ENCODE measurements at regions not wholly inside any gene's neighbourhood (a gene's known extent, or its start where the extent isn't known, plus 50 kb on each side); places are given as distances from the start of the nearest gene placed in this dataset.

- H3K36me3 Mint-ChIP-seq: no peaks in the 10 kb centered on the region
- H3K27me3 Mint-ChIP-seq (ENCODE audit: low read depth): no peaks in the 10 kb centered on the region
- CTCF ChIA-PET: no interaction called here
- ATAC-seq: no peak
- POLR2A ChIA-PET: no interaction called here
- no peak for DNase-seq (ENCODE audit: low spot score)
- no peak overlapping the region for H3K27ac Mint-ChIP-seq
- no peak overlapping the region for H3K4me3 Mint-ChIP-seq
- no peak for TF ChIP-seq TP53 (CRISPR knock-in tag; IDR thresholded peaks at IDR 0.05)
- H3K4me1 Mint-ChIP-seq: no peaks in the 10 kb centered on the region
- peaks cover 12% of the 10 kb centered on the region for H3K9me3 Mint-ChIP-seq
These were observed 239.2 kb upstream of the RMST start for GRCh38 chr12:97223419-97223818.

DNA sequence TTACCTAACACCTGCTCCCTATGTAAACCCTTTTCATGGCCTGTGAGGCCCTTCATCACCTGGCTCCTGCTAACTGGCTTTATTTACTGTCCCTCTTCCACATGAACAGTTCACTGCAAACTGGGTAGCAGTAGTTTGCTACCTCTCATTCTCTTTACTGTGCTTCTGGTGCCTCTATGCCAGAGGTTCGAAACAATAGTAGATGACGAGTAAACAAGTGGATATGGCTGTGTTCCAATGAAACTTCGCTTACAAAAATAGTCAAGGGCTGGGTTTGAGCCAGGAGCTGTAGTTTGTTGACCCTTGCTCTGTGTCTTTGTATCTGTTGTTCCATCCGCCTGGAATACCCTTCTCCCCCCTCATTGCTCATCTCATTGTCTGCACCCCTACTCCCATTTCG lies 233.6 kb upstream of the RMST start:
- H3K4me3 Mint-ChIP-seq: no peak overlapping the region
- TF ChIP-seq ESRRA (CRISPR knock-in tag; IDR thresholded peaks at IDR 0.05; ENCODE audit: borderline replicate concordance) (no peak), SMAD4 (CRISPR knock-in tag; IDR thresholded peaks at IDR 0.05) (no peak), NFATC4 (CRISPR knock-in tag; IDR thresholded peaks at IDR 0.05) (no peak), ZNF317 (CRISPR knock-in tag; IDR thresholded peaks at IDR 0.05; ENCODE audit: borderline replicate concordance, low read depth) (no peak)
- TF ChIP-seq, protein P1, sequence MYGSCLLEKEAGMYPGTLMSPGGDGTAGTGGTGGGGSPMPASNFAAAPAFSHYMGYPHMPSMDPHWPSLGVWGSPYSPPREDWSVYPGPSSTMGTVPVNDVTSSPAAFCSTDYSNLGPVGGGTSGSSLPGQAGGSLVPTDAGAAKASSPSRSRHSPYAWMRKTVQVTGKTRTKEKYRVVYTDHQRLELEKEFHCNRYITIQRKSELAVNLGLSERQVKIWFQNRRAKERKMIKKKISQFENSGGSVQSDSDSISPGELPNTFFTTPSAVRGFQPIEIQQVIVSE (CRISPR knock-in tag; IDR thresholded peaks at IDR 0.05; ENCODE audit: borderline replicate concordance): no peak
- TF ChIP-seq, protein P2, sequence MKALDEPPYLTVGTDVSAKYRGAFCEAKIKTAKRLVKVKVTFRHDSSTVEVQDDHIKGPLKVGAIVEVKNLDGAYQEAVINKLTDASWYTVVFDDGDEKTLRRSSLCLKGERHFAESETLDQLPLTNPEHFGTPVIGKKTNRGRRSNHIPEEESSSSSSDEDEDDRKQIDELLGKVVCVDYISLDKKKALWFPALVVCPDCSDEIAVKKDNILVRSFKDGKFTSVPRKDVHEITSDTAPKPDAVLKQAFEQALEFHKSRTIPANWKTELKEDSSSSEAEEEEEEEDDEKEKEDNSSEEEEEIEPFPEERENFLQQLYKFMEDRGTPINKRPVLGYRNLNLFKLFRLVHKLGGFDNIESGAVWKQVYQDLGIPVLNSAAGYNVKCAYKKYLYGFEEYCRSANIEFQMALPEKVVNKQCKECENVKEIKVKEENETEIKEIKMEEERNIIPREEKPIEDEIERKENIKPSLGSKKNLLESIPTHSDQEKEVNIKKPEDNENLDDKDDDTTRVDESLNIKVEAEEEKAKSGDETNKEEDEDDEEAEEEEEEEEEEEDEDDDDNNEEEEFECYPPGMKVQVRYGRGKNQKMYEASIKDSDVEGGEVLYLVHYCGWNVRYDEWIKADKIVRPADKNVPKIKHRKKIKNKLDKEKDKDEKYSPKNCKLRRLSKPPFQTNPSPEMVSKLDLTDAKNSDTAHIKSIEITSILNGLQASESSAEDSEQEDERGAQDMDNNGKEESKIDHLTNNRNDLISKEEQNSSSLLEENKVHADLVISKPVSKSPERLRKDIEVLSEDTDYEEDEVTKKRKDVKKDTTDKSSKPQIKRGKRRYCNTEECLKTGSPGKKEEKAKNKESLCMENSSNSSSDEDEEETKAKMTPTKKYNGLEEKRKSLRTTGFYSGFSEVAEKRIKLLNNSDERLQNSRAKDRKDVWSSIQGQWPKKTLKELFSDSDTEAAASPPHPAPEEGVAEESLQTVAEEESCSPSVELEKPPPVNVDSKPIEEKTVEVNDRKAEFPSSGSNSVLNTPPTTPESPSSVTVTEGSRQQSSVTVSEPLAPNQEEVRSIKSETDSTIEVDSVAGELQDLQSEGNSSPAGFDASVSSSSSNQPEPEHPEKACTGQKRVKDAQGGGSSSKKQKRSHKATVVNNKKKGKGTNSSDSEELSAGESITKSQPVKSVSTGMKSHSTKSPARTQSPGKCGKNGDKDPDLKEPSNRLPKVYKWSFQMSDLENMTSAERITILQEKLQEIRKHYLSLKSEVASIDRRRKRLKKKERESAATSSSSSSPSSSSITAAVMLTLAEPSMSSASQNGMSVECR (CRISPR knock-in tag; IDR thresholded peaks at IDR 0.05; ENCODE audit: borderline replicate concordance): no peak
- ATAC-seq (no peak), DNase-seq (ENCODE audit: low spot score) (no peak)
- ChIA-PET CTCF (no interaction called here), POLR2A (no interaction called here)
- no peaks in the 10 kb centered on the region for H3K4me1 Mint-ChIP-seq
- H3K9me3 Mint-ChIP-seq: peaks cover 26% of the 10 kb centered on the region
- H3K27me3 Mint-ChIP-seq (ENCODE audit: low read depth): no peaks in the 10 kb centered on the region
- H3K27ac Mint-ChIP-seq: no peak overlapping the region
- peaks cover 4% of the 10 kb centered on the region; the same call in 1 of the 2 replicates for H3K36me3 Mint-ChIP-seq

GRCh38 chr12:97235102-97235501 lies 227.5 kb upstream of the RMST start:
- ChIA-PET POLR2A (no interaction called here), CTCF (interaction anchor here (1.0 kb wide), 1 partner anchor 86 kb away, joined by 4 read pairs; no protein-coding TSS in a partner anchor)
- peaks cover 14% of the 10 kb centered on the region for H3K4me1 Mint-ChIP-seq
- peak overlapping the region; percentile 69; the same call in 1 of the 2 replicates for H3K27ac Mint-ChIP-seq
- TF ChIP-seq FOXP1 (CRISPR knock-in tag; IDR thresholded peaks at IDR 0.05; ENCODE audit: borderline replicate concordance) (no peak), FOXK1 (CRISPR knock-in tag; IDR thresholded peaks at IDR 0.05) (peak; percentile 69; the same call in 1 of the 2 replicates), MXD4 (CRISPR knock-in tag; IDR thresholded peaks at IDR 0.05; ENCODE audit: borderline replicate concordance) (no peak), TEAD4 (CRISPR knock-in tag; IDR thresholded peaks at IDR 0.05) (no peak), TP53 (CRISPR knock-in tag; IDR thresholded peaks at IDR 0.05) (no peak), ZBTB21 (CRISPR knock-in tag; IDR thresholded peaks at IDR 0.05; ENCODE audit: borderline replicate concordance) (no peak)
- TF ChIP-seq, protein P3, sequence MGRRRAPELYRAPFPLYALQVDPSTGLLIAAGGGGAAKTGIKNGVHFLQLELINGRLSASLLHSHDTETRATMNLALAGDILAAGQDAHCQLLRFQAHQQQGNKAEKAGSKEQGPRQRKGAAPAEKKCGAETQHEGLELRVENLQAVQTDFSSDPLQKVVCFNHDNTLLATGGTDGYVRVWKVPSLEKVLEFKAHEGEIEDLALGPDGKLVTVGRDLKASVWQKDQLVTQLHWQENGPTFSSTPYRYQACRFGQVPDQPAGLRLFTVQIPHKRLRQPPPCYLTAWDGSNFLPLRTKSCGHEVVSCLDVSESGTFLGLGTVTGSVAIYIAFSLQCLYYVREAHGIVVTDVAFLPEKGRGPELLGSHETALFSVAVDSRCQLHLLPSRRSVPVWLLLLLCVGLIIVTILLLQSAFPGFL (CRISPR knock-in tag; IDR thresholded peaks at IDR 0.05; ENCODE audit: borderline replicate concordance): no peak
- TF ChIP-seq, protein P4, sequence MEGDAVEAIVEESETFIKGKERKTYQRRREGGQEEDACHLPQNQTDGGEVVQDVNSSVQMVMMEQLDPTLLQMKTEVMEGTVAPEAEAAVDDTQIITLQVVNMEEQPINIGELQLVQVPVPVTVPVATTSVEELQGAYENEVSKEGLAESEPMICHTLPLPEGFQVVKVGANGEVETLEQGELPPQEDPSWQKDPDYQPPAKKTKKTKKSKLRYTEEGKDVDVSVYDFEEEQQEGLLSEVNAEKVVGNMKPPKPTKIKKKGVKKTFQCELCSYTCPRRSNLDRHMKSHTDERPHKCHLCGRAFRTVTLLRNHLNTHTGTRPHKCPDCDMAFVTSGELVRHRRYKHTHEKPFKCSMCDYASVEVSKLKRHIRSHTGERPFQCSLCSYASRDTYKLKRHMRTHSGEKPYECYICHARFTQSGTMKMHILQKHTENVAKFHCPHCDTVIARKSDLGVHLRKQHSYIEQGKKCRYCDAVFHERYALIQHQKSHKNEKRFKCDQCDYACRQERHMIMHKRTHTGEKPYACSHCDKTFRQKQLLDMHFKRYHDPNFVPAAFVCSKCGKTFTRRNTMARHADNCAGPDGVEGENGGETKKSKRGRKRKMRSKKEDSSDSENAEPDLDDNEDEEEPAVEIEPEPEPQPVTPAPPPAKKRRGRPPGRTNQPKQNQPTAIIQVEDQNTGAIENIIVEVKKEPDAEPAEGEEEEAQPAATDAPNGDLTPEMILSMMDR (IDR thresholded peaks at IDR 0.05): no peak
- H3K9me3 Mint-ChIP-seq: peaks cover 10% of the 10 kb centered on the region
- H3K36me3 Mint-ChIP-seq: peaks cover 9% of the 10 kb centered on the region
- DNase-seq (ENCODE audit: low spot score) (peak; percentile 45), ATAC-seq (peak; percentile 99)
- no peaks in the 10 kb centered on the region for H3K27me3 Mint-ChIP-seq (ENCODE audit: low read depth)
- H3K4me3 Mint-ChIP-seq: no peak overlapping the region

Measured in WTC11 (cell line).